HG03066 (cell line): ENCODE measurements at regions not wholly inside any gene's neighbourhood (a gene's known extent, or its start where the extent isn't known, plus 50 kb on each side); places are given as distances from the start of the nearest gene placed in this dataset.

Source experiments
- ATAC-seq: cut with Tn5 transposase; IDR thresholded peaks from one replicate; pipeline ENCODE4 v1.9.1; 2021; ENCODE audit warnings: low read depth; ENCODE audit not compliant: unreplicated experiment

DNA sequence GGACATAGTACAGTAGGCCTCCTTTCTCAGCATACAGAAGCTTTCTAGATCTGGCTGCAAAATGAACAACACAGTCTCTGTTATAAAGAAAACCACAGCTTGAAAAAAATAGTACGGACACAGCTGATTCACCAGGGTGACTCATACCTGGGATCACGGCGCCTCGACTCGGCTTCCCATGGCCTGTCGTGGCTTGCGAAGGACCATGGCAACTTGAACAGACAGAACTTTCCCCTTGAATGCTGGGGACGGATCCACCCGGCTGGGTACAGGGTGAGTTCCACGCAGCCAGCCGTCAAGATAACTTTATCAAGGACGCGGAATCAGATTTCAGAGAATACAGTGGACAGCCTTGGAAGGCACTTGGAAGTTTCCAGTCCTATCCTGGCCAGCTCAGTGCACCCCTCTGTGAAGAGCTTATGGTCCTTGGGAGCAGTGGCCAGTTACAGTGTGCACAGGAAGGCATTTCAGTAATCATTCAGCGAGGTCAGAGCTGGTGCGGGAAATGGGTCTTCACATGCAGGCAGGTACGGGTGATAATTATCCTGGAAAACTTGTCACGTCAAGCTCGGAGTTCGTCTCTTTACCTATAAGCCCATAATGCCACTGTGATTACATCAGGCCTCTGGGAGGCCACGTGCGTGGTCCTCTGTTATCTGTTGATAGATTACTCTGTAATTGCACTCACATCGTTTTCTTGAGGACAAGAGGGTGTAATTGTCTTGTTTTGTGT, 57.9 kb upstream of the MAF start:
- ATAC-seq, result no peak

DNA sequence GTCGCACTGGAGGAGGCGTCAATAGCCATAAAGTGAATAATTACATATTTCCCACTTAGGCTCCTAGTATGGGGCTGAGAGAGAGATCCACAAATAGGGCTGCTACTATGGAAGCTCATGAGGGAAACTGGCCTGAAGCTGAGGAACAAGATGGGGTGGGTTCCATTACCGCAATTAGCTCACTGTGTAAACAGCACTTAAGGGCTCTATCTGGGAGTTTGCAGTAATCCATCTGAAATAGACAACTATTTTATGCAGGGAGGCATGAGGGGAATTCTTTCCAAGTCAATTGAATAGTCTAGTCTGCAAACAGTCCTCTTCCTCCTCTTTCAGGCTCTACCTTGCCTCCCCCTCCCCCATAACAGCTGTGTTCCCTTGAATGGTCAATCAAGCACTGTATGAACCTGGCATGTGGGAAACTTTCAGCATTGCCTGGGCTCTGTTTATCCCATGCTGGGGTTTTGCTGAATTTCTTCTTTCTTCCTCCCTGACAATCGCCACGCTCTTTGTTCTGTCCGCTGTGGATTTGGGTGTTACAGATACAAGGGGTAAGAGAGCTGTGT, 56.1 kb upstream of the MAF start:
- no peak for ATAC-seq

DNA sequence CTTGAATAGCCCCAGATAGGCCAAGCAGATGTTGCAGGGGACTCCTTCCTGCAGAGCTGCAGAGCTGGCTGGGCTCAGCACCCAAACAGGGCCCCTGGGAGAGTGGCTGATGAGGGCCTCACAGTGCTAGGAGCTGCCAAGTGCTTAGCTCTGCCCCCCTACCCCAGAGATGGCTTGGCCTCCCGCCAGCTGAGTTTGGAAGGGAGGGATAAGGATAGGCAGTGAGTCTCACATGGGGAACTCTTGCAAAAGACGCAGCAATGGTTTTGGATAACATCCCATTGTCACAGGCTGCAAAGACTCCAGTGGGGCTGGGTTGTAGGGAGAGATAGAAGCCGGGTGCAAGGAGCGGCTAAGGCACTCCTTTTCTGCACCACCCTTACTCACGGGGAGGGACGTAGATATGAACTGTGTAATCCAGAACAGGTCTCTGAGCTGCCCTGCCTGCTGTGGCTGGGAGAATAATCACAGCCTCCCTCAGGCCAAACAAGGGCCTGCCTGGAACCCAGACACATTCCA, 52.9 kb upstream of the MAF start:
- no peak for ATAC-seq

DNA sequence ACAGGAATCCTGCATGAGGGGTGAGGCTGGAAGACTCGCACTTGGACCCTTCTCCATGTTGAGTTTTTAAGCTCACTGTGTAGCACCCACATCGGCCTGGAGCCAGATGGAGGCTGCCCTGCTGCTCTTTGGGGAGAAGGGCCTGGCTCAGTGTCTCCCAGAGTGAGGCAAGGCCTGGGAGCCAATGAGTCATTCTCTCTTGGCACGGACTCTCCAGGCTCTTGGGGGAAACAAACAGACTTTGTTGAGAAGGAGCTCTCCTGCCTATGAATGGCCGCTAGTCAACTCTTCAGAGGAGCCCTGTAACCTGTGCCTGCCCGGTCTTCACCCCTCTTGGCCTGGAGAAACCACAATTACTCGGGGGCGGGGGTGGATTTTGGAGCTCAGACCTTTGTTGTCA, 50.8 kb upstream of the MAF start:
- no peak for ATAC-seq
